HEK293 (cell line): ENCODE measurements at regions not wholly inside any gene's neighbourhood (a gene's known extent, or its start where the extent isn't known, plus 50 kb on each side); places are given as distances from the start of the nearest gene placed in this dataset.

Experiments
- CTCF ChIA-PET: fragments of 350-600 bp; formaldehyde crosslinking; extraction: SDS; loops from one replicate; lab custom pipeline; 2021; ENCODE audit warnings: antibody characterized with exemption; lab: Yijun Ruan, JAX
- POLR2A ChIA-PET: fragments of 300-600 bp; formaldehyde crosslinking; extraction: SDS; loops from one replicate; lab custom pipeline; 2020; ENCODE audit warnings: antibody characterized with exemption, inconsistent platforms; lab: Yijun Ruan, JAX
- H3K27ac ChIP-seq: fragments of 200-500 bp; sonication (Bioruptor generic); 2 replicates; pipeline ENCODE4 v1.5.1; 2014; ENCODE audit warnings: low read depth, low read length, control low read depth, inconsistent platforms; ENCODE audit errors: extremely low read depth
- H3K36me3 ChIP-seq, 2 experiments: fragments of 200-500 bp in 1 of 2; sonication (Bioruptor generic) in 1 of 2; 1 replicate in 1 of 2; 2 replicates in 1 of 2; pipeline ENCODE4 v1.5.1; 2014 to 2017; ENCODE audit warnings: inconsistent platforms in 2 of 2, low read length in 2 of 2; ENCODE audit not compliant: control insufficient read depth in 2 of 2, insufficient read depth in 1 of 2
- H3K4me1 ChIP-seq: fragments of 200-500 bp; sonication (Bioruptor generic); 2 replicates; pipeline ENCODE4 v1.5.1; 2014; ENCODE audit warnings: mild to moderate bottlenecking, low read length, inconsistent platforms; ENCODE audit not compliant: control insufficient read depth, insufficient read depth
- H3K4me3 ChIP-seq: 2 replicates; pipeline ENCODE4 v1.5.1; 2011; ENCODE audit warnings: low read depth, mild to moderate bottlenecking, control low read depth, low read length, moderate library complexity
- H3K9me3 ChIP-seq: fragments of 200-500 bp; sonication (Bioruptor generic); 2 replicates; pipeline ENCODE4 v1.5.1; 2014; ENCODE audit warnings: low read depth, low read length, inconsistent platforms; ENCODE audit not compliant: control insufficient read depth, insufficient read depth
- GLI4 ChIP-seq: fragments of 450-650 bp; formaldehyde crosslinking; IDR thresholded peaks from 2 replicates; pipeline ENCODE4 v1.5.1; 2016; ENCODE audit warnings: missing biosample characterization, missing genetic modification characterization
- HOXC10 ChIP-seq: sonication (generic); formaldehyde crosslinking; IDR thresholded peaks from 2 replicates; pipeline ENCODE4 v1.8.1; 2023; ENCODE audit warnings: mild to moderate bottlenecking, missing genetic modification reagents
- IKZF3 ChIP-seq: fragments of 450-650 bp; IDR thresholded peaks from 2 replicates; pipeline ENCODE4 v1.5.0; 2018; ENCODE audit warnings: missing biosample characterization, mild to moderate bottlenecking, missing genetic modification characterization, moderate library complexity
- MYNN ChIP-seq: fragments of 450-650 bp; formaldehyde crosslinking; IDR thresholded peaks from 2 replicates; pipeline ENCODE4 v1.5.1; 2016; ENCODE audit warnings: missing biosample characterization, missing genetic modification characterization, borderline replicate concordance
- TRIM28 ChIP-seq: IDR thresholded peaks from 2 replicates; pipeline ENCODE4 v1.6.1; 2011; ENCODE audit warnings: low read length, control low read depth, borderline replicate concordance
- ZBTB8A ChIP-seq: fragments of 450-650 bp; formaldehyde crosslinking; IDR thresholded peaks from 2 replicates; pipeline ENCODE4 v1.5.1; 2016; ENCODE audit warnings: missing biosample characterization, missing genetic modification characterization
- ZNF133 ChIP-seq: fragments of 450-650 bp; formaldehyde crosslinking; IDR thresholded peaks from 2 replicates; pipeline ENCODE4 v1.5.1; 2016; ENCODE audit warnings: missing biosample characterization, missing genetic modification characterization
- ZNF202 ChIP-seq: fragments of 450-650 bp; formaldehyde crosslinking; IDR thresholded peaks from 2 replicates; pipeline ENCODE4 v1.5.1; 2016; ENCODE audit warnings: missing biosample characterization, missing genetic modification characterization, borderline replicate concordance
- ZNF223 ChIP-seq: fragments of 450-650 bp; formaldehyde crosslinking; IDR thresholded peaks from 2 replicates; pipeline ENCODE4 v1.5.1; 2016; ENCODE audit warnings: missing biosample characterization, missing genetic modification characterization
- ZNF239 ChIP-seq: fragments of 450-650 bp; formaldehyde crosslinking; IDR thresholded peaks from 2 replicates; pipeline ENCODE4 v1.5.1; 2016; ENCODE audit warnings: missing biosample characterization, missing genetic modification characterization
- ZNF544 ChIP-seq: fragments of 450-650 bp; formaldehyde crosslinking; IDR thresholded peaks from 2 replicates; pipeline ENCODE4 v1.5.0; 2017; ENCODE audit warnings: missing biosample characterization, missing genetic modification characterization
- ZNF548 ChIP-seq: fragments of 450-650 bp; formaldehyde crosslinking; IDR thresholded peaks from 2 replicates; pipeline ENCODE4 v1.5.1; 2016; ENCODE audit warnings: missing biosample characterization, missing genetic modification characterization
- ZNF76 ChIP-seq: fragments of 450-650 bp; formaldehyde crosslinking; IDR thresholded peaks from 2 replicates; pipeline ENCODE4; 2016; ENCODE audit warnings: low read depth, missing biosample characterization, missing genetic modification characterization, borderline replicate concordance
- ZNF843 ChIP-seq: fragments of 450-650 bp; formaldehyde crosslinking; IDR thresholded peaks from 2 replicates; pipeline ENCODE4 v1.5.1; 2016; ENCODE audit warnings: missing biosample characterization, missing genetic modification characterization
- ZSCAN16 ChIP-seq: fragments of 450-650 bp; formaldehyde crosslinking; IDR thresholded peaks from 2 replicates; pipeline ENCODE4 v1.5.1; 2016; ENCODE audit warnings: missing biosample characterization, missing genetic modification characterization
- TF ChIP-seq, protein P1 (sequence below): fragments of 450-650 bp; formaldehyde crosslinking; IDR thresholded peaks from 2 replicates; pipeline ENCODE4 v1.5.1; 2017; ENCODE audit warnings: missing biosample characterization, missing genetic modification characterization
- TF ChIP-seq, protein P2 (sequence below): fragments of 450-650 bp; formaldehyde crosslinking; conservative IDR thresholded peaks from 2 replicates; pipeline ENCODE4 v1.5.1; 2016; ENCODE audit warnings: low read depth, missing biosample characterization, missing genetic modification characterization
- TF ChIP-seq, protein P3 (sequence below): fragments of 450-650 bp; formaldehyde crosslinking; IDR thresholded peaks from 2 replicates; pipeline ENCODE4 v1.5.1; 2017; ENCODE audit warnings: missing biosample characterization, mild to moderate bottlenecking, missing genetic modification characterization, moderate library complexity
- TF ChIP-seq, protein P4 (sequence below): sonication (generic); formaldehyde crosslinking; IDR thresholded peaks from 2 replicates; pipeline ENCODE4 v1.8.1; 2022; ENCODE audit warnings: mild to moderate bottlenecking, moderate library complexity, missing genetic modification reagents

DNA sequence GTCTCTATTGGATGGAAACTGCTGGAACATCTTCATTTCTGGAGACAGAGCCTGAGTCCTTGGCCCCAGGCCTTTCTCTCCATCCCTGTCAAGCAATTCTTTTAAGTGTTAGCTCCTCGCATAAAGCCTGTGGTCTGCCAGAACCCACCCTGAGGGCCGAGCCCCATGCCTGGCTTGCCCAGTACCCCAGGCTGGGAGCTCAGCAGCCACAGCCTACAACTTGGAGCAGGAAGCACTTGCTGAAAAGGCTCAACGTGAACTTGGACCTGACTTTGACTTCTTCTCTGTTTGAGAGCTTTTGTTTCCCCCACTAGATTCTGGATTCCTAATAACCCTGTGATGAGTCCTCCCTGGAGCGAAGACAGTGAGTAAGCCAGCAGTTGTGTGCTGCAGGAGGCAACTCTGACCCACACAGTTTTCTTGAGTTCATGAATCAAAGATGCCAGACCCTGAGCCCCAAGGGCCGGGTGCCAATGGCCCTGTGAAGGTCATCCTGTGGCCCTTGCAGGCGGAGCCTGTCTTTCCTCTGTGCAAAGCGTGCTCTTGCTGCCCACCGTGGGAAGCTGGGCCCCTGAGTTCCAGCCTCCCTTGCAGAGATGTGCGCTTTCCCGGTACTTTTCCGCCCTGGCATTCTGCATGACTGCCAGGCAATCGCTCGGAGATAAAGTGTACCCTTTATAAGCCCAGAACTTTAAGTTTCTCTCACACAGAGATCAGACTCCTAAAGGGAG, 64.3 kb upstream of the RUFY1 start (continued):
- TF ChIP-seq, protein P1, sequence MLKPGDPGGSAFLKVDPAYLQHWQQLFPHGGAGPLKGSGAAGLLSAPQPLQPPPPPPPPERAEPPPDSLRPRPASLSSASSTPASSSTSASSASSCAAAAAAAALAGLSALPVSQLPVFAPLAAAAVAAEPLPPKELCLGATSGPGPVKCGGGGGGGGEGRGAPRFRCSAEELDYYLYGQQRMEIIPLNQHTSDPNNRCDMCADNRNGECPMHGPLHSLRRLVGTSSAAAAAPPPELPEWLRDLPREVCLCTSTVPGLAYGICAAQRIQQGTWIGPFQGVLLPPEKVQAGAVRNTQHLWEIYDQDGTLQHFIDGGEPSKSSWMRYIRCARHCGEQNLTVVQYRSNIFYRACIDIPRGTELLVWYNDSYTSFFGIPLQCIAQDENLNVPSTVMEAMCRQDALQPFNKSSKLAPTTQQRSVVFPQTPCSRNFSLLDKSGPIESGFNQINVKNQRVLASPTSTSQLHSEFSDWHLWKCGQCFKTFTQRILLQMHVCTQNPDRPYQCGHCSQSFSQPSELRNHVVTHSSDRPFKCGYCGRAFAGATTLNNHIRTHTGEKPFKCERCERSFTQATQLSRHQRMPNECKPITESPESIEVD = no peak

- Histone ChIP-seq H3K4me3 (no peak overlapping the region), H3K36me3 (no peaks in the 10 kb centered on the region), H3K27ac (no peak overlapping the region), H3K4me1 (no peaks in the 10 kb centered on the region), H3K9me3 (no peaks in the 10 kb centered on the region)
- TF ChIP-seq GLI4 (tag by site-specific recombination) (no peak), ZNF843 (tag by site-specific recombination) (no peak), ZNF548 (tag by site-specific recombination) (no peak), ZNF239 (tag by site-specific recombination) (no peak), ZSCAN16 (tag by site-specific recombination) (no peak), MYNN (no peak), HOXC10 (CRISPR knock-in tag) (no peak)
- TF ChIP-seq, protein P2, sequence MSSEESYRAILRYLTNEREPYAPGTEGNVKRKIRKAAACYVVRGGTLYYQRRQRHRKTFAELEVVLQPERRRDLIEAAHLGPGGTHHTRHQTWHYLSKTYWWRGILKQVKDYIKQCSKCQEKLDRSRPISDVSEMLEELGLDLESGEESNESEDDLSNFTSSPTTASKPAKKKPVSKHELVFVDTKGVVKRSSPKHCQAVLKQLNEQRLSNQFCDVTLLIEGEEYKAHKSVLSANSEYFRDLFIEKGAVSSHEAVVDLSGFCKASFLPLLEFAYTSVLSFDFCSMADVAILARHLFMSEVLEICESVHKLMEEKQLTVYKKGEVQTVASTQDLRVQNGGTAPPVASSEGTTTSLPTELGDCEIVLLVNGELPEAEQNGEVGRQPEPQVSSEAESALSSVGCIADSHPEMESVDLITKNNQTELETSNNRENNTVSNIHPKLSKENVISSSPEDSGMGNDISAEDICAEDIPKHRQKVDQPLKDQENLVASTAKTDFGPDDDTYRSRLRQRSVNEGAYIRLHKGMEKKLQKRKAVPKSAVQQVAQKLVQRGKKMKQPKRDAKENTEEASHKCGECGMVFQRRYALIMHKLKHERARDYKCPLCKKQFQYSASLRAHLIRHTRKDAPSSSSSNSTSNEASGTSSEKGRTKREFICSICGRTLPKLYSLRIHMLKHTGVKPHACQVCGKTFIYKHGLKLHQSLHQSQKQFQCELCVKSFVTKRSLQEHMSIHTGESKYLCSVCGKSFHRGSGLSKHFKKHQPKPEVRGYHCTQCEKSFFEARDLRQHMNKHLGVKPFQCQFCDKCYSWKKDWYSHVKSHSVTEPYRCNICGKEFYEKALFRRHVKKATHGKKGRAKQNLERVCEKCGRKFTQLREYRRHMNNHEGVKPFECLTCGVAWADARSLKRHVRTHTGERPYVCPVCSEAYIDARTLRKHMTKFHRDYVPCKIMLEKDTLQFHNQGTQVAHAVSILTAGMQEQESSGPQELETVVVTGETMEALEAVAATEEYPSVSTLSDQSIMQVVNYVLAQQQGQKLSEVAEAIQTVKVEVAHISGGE (tag by site-specific recombination) = no peak
- TF ChIP-seq, protein P3, sequence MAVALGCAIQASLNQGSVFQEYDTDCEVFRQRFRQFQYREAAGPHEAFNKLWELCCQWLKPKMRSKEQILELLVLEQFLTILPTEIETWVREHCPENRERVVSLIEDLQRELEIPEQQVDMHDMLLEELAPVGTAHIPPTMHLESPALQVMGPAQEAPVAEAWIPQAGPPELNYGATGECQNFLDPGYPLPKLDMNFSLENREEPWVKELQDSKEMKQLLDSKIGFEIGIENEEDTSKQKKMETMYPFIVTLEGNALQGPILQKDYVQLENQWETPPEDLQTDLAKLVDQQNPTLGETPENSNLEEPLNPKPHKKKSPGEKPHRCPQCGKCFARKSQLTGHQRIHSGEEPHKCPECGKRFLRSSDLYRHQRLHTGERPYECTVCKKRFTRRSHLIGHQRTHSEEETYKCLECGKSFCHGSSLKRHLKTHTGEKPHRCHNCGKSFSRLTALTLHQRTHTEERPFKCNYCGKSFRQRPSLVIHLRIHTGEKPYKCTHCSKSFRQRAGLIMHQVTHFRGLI (tag by site-specific recombination) = no peak
- CTCF ChIA-PET = no interaction called here
- POLR2A ChIA-PET = no interaction called here
Measured at GRCh38 chr5:179484761-179485160, 65.6 kb upstream of the RUFY1 start.

- CTCF ChIA-PET = no interaction called here
- no peaks in the 10 kb centered on the region for H3K9me3 ChIP-seq
- H3K4me3 ChIP-seq = no peak overlapping the region
- H3K27ac ChIP-seq = no peak overlapping the region
- no peaks in the 10 kb centered on the region for H3K36me3 ChIP-seq
- POLR2A ChIA-PET = no interaction called here
- TF ChIP-seq ZNF544 (tag by site-specific recombination) = no peak
- no peak for TF ChIP-seq ZBTB8A (tag by site-specific recombination)
- no peak for TF ChIP-seq ZNF202
- TF ChIP-seq TRIM28 = no peak
- no peak for TF ChIP-seq ZNF76 (tag by site-specific recombination)
- TF ChIP-seq, protein P4, sequence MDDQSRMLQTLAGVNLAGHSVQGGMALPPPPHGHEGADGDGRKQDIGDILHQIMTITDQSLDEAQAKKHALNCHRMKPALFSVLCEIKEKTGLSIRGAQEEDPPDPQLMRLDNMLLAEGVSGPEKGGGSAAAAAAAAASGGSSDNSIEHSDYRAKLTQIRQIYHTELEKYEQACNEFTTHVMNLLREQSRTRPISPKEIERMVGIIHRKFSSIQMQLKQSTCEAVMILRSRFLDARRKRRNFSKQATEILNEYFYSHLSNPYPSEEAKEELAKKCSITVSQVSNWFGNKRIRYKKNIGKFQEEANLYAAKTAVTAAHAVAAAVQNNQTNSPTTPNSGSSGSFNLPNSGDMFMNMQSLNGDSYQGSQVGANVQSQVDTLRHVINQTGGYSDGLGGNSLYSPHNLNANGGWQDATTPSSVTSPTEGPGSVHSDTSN = no peak
- TF ChIP-seq IKZF3 (tag by site-specific recombination) = no peak
- no peak for TF ChIP-seq ZNF133 (tag by site-specific recombination)
- TF ChIP-seq ZNF223 = no peak
- H3K4me1 ChIP-seq = no peaks in the 10 kb centered on the region
Measured at GRCh38 chr5:179484201-179484600, 66.2 kb upstream of the RUFY1 start.
